ENCODE measurements at regions not wholly inside any gene's neighbourhood (a gene's known extent, or its start where the extent isn't known, plus 50 kb on each side); places are given as distances from the start of the nearest gene placed in this dataset.
"Not testable (repeated sequence)": the region's sequence is repeated elsewhere in the genome, so short reads cannot be mapped to it uniquely, and the experiment has no call there.

DNA sequence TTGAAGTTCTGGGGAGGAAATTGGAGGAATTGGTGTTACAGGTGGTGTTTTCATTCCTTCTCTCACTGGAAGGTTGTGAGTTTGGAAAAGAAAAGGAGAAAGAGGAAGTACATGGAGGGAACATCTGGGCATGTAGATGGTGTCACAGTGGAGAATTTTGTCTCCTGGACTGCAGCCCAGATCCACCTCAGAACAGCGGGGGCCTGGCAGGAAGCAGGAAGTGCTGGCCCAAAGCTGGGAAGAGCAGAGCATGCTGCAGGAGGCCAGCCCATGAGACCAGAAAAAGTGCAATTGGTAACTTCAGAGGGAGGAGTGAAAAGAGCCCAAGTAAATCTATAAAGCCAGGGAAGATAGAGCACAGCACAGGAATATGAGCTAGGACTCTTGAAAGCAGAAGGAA, 227.0 kb downstream of the BCL2L11 start:
- H3K4me3 ChIP-seq (replicated peaks in 1 of 3; ENCODE audit: insufficient read depth in 1 of 3, low read depth in 1 of 3, low read length in 3 of 3); H3K9me1 ChIP-seq (replicated peaks; ENCODE audit: control insufficient read depth, extremely low read depth, insufficient read depth, low read length); H3K4me1 ChIP-seq (ENCODE audit: control insufficient read depth, extremely low read depth, insufficient read depth, low read length); H3K79me2 ChIP-seq (ENCODE audit: control insufficient read depth, insufficient read depth, low read length); BruUV-seq (replicated peaks); H3K36me3 ChIP-seq (ENCODE audit: control insufficient read depth in 2 of 2, extremely low read depth in 1 of 2, insufficient read depth in 2 of 2, low read length in 2 of 2); H3K4me2 ChIP-seq (ENCODE audit: insufficient read depth, low read length); H3K9me3 ChIP-seq (replicated peaks; ENCODE audit: control insufficient read depth, insufficient read depth, low read length); DNase-seq (ENCODE audit: low read depth, low spot score); H3K9ac ChIP-seq (replicated peaks; ENCODE audit: extremely low read depth, insufficient read depth, low read length); H2AFZ ChIP-seq (ENCODE audit: low read depth, low read length); H3K27me3 ChIP-seq (ENCODE audit: control insufficient read depth in 2 of 2, insufficient read depth in 2 of 2, low read length in 2 of 2); dilution Hi-C loops (cut with MboI; ENCODE audit: extremely low pct_ligation_motif_present, low sequenced_read_pairs); intact Hi-C loops (cut with micrococcal nuclease); CTCF ChIA-PET; H3K27ac ChIP-seq (ENCODE audit: insufficient read depth, low read depth, low read length); H4K20me1 ChIP-seq (replicated peaks; ENCODE audit: control insufficient read depth, extremely low read depth, insufficient read depth, low read length); POLR2A ChIA-PET: not testable (repeated sequence)
- peak; percentile 91 for FAIRE-seq

DNA sequence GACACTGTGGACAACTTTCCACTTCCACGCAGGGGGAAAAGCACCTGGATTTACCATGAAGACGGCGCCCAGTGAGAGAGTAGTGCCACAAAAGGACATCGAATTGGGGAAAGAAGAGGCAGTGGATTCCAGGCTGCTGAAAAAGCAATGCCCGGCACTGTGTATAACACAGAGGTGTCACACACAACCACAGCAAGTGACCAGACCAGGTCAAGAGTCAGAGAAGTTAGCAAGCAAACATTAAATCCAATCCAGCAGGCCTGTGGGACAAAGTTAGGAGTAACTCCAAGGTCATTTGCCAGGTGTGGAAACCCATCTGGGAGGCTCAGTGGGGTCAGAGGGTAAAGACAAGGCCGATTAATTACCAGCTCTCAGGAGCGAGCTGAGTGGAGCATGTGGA, 227.6 kb downstream of the BCL2L11 start:
- CTCF ChIA-PET; H3K36me3 ChIP-seq (ENCODE audit: control insufficient read depth in 2 of 2, extremely low read depth in 1 of 2, insufficient read depth in 2 of 2, low read length in 2 of 2); dilution Hi-C loops (cut with MboI; ENCODE audit: extremely low pct_ligation_motif_present, low sequenced_read_pairs); H3K4me1 ChIP-seq (ENCODE audit: control insufficient read depth, extremely low read depth, insufficient read depth, low read length); H3K27me3 ChIP-seq (ENCODE audit: control insufficient read depth in 2 of 2, insufficient read depth in 2 of 2, low read length in 2 of 2); H3K9me1 ChIP-seq (replicated peaks; ENCODE audit: control insufficient read depth, extremely low read depth, insufficient read depth, low read length); H4K20me1 ChIP-seq (replicated peaks; ENCODE audit: control insufficient read depth, extremely low read depth, insufficient read depth, low read length); H3K9ac ChIP-seq (replicated peaks; ENCODE audit: extremely low read depth, insufficient read depth, low read length); H3K27ac ChIP-seq (ENCODE audit: insufficient read depth, low read depth, low read length); H3K4me3 ChIP-seq (replicated peaks in 1 of 3; ENCODE audit: insufficient read depth in 1 of 3, low read depth in 1 of 3, low read length in 3 of 3); DNase-seq (ENCODE audit: low read depth, low spot score); H3K4me2 ChIP-seq (ENCODE audit: insufficient read depth, low read length); intact Hi-C loops (cut with micrococcal nuclease); H2AFZ ChIP-seq (ENCODE audit: low read depth, low read length); POLR2A ChIA-PET; FAIRE-seq; H3K79me2 ChIP-seq (ENCODE audit: control insufficient read depth, insufficient read depth, low read length); H3K9me3 ChIP-seq (replicated peaks; ENCODE audit: control insufficient read depth, insufficient read depth, low read length): not testable (repeated sequence)
- TSS peak; percentile 69 for BruUV-seq (replicated peaks)

DNA sequence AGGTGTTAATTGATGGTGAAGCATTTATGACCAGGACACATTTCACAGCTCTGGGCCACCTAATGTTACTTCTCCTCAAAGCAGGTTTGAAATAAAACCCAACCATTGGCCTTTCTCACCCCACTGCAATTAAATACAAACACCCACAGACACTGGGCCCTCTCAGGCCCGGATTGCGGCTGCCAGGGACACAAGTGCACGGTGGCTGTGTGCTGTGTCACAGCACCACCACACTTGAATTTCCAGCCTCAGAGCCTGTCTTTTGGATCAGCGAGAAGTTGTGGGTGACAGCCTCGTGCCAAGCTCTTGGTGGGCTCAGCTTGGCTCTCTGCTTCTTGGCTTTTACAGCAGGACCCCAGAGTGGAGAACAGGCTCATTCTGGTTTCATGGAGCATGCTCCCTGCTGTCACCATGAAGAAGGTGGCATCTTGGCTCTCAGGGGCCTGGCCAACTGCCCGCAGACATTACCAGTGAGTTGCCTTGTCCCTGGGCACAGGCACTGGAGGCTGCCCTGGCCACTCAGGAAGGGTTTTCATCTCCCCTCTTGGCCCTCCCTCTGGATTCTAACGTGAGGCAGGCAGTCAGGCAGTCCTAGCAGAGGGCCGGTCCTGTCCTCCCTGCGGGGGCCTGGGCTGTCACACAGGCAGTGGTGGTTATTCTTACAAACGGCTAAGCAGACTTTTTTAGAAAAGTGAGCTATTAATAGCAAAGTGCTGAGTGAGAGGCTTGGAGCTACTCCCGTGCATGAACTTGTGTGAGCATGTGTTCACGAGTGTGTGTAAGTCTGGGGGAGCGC, 234.5 kb downstream of the BCL2L11 start:
- BruUV-seq (replicated peaks); POLR2A ChIA-PET; FAIRE-seq; H3K36me3 ChIP-seq (ENCODE audit: control insufficient read depth in 2 of 2, extremely low read depth in 1 of 2, insufficient read depth in 2 of 2, low read length in 2 of 2); H3K4me1 ChIP-seq (ENCODE audit: control insufficient read depth, extremely low read depth, insufficient read depth, low read length); H4K20me1 ChIP-seq (replicated peaks; ENCODE audit: control insufficient read depth, extremely low read depth, insufficient read depth, low read length); H3K79me2 ChIP-seq (ENCODE audit: control insufficient read depth, insufficient read depth, low read length); dilution Hi-C loops (cut with MboI; ENCODE audit: extremely low pct_ligation_motif_present, low sequenced_read_pairs); H3K9me3 ChIP-seq (replicated peaks; ENCODE audit: control insufficient read depth, insufficient read depth, low read length); H3K27ac ChIP-seq (ENCODE audit: insufficient read depth, low read depth, low read length); H3K4me3 ChIP-seq (replicated peaks in 1 of 3; ENCODE audit: insufficient read depth in 1 of 3, low read depth in 1 of 3, low read length in 3 of 3); H3K27me3 ChIP-seq (ENCODE audit: control insufficient read depth in 2 of 2, insufficient read depth in 2 of 2, low read length in 2 of 2); H3K9me1 ChIP-seq (replicated peaks; ENCODE audit: control insufficient read depth, extremely low read depth, insufficient read depth, low read length); H3K4me2 ChIP-seq (ENCODE audit: insufficient read depth, low read length); H3K9ac ChIP-seq (replicated peaks; ENCODE audit: extremely low read depth, insufficient read depth, low read length); H2AFZ ChIP-seq (ENCODE audit: low read depth, low read length); CTCF ChIA-PET; intact Hi-C loops (cut with micrococcal nuclease): not testable (repeated sequence)
- DNase-seq (ENCODE audit: low read depth, low spot score), result peak; percentile 2

DNA sequence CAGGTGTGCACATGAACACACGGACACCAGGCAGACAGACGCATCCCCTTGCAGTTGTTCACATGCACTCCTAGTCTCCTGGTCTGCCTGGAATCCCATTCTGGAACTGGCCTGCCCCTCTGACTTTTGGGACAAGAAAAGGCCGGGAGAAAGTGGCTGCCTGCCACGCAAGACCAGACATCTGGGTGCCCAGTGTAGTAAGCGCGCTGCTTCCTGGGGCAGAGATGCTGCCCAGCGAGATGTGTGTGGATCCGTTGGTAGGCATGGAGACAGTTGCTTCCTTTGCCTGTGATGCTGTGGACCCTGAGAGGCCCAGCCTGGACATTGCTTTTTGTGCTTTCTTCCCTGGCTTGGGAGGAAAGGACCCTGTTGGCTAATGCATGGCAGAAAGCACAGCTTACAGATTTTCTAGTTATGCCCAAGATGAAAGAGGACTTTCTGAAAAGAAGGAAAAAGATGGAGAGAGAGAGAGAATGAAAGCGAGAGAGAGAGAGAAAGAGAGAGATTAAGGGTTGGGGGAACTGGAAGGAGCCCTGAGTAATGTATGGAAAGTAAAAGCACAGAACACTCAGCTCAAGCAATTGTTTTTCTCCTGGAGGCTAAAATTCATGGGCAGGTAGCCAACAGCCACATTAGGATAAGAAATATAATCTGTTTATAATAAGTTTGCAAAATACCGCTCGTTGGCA, 235.3 kb downstream of the BCL2L11 start:
- dilution Hi-C loops (cut with MboI; ENCODE audit: extremely low pct_ligation_motif_present, low sequenced_read_pairs); H3K9me3 ChIP-seq (replicated peaks; ENCODE audit: control insufficient read depth, insufficient read depth, low read length); H3K9me1 ChIP-seq (replicated peaks; ENCODE audit: control insufficient read depth, extremely low read depth, insufficient read depth, low read length); H3K79me2 ChIP-seq (ENCODE audit: control insufficient read depth, insufficient read depth, low read length); H3K9ac ChIP-seq (replicated peaks; ENCODE audit: extremely low read depth, insufficient read depth, low read length); H3K4me3 ChIP-seq (replicated peaks in 1 of 3; ENCODE audit: insufficient read depth in 1 of 3, low read depth in 1 of 3, low read length in 3 of 3); H3K27me3 ChIP-seq (ENCODE audit: control insufficient read depth in 2 of 2, insufficient read depth in 2 of 2, low read length in 2 of 2); H3K4me2 ChIP-seq (ENCODE audit: insufficient read depth, low read length); intact Hi-C loops (cut with micrococcal nuclease); H2AFZ ChIP-seq (ENCODE audit: low read depth, low read length); H3K4me1 ChIP-seq (ENCODE audit: control insufficient read depth, extremely low read depth, insufficient read depth, low read length); H4K20me1 ChIP-seq (replicated peaks; ENCODE audit: control insufficient read depth, extremely low read depth, insufficient read depth, low read length); H3K27ac ChIP-seq (ENCODE audit: insufficient read depth, low read depth, low read length); CTCF ChIA-PET; POLR2A ChIA-PET; BruUV-seq (replicated peaks); H3K36me3 ChIP-seq (ENCODE audit: control insufficient read depth in 2 of 2, extremely low read depth in 1 of 2, insufficient read depth in 2 of 2, low read length in 2 of 2): not testable (repeated sequence)
- FAIRE-seq (peak; percentile 62), DNase-seq (ENCODE audit: low read depth, low spot score) (peak; percentile 3)
